GM11168 (cell line): ENCODE measurements at regions not wholly inside any gene's neighbourhood (a gene's known extent, or its start where the extent isn't known, plus 50 kb on each side); places are given as distances from the start of the nearest gene placed in this dataset.

Experiments used
- in situ Hi-C: fragments of 300-500 bp; cut with MboI; formaldehyde crosslinking; loops from one replicate; pipeline ENCODE4 v1.12.0; 2022; ENCODE audit warnings: low sequenced_read_pairs; ENCODE audit not compliant: unreplicated experiment

GRCh38 chr13:50699874-50700663 is 143.4 kb downstream of the DLEU7 start:
- in situ Hi-C loops, result no loop called here

GRCh38 chr13:50700664-50701305 is 142.7 kb downstream of the DLEU7 start:
- in situ Hi-C loops, result no loop called here

GRCh38 chr13:50701469-50701868 is 142.0 kb downstream of the DLEU7 start:
- in situ Hi-C loops, result no loop called here

- in situ Hi-C loops, result no loop called here
Measured at GRCh38 chr13:50706505-50706904, 137.0 kb downstream of the DLEU7 start.

- in situ Hi-C loops, result no loop called here
Measured at GRCh38 chr13:50707628-50708027, 135.9 kb downstream of the DLEU7 start.

GRCh38 chr13:50708461-50708860 is 135.0 kb downstream of the DLEU7 start:
- in situ Hi-C loops, result no loop called here

GRCh38 chr13:50709058-50709457 is 134.4 kb downstream of the DLEU7 start:
- in situ Hi-C loops, result no loop called here

- in situ Hi-C loops, result no loop called here
Measured at GRCh38 chr13:50711131-50711815, 132.2 kb downstream of the DLEU7 start.

GRCh38 chr13:50711996-50712395 is 131.5 kb downstream of the DLEU7 start:
- in situ Hi-C loops, result no loop called here

GRCh38 chr13:50712456-50712855 is 131.0 kb downstream of the DLEU7 start:
- in situ Hi-C loops, result no loop called here

GRCh38 chr13:50712881-50713280 is 130.6 kb downstream of the DLEU7 start:
- in situ Hi-C loops, result no loop called here

- in situ Hi-C loops, result no loop called here
Measured at GRCh38 chr13:50713523-50714248, 129.8 kb downstream of the DLEU7 start.

- in situ Hi-C loops, result no loop called here
Measured at GRCh38 chr13:50714891-50715290, 128.6 kb downstream of the DLEU7 start.

GRCh38 chr13:50715402-50716146 is 127.9 kb downstream of the DLEU7 start:
- in situ Hi-C loops, result no loop called here

- in situ Hi-C loops, result no loop called here
Measured at GRCh38 chr13:50720861-50721671, 122.4 kb downstream of the DLEU7 start.

- in situ Hi-C loops, result no loop called here
Measured at GRCh38 chr13:50721672-50721992, 121.9 kb downstream of the DLEU7 start.

- in situ Hi-C loops, result no loop called here
Measured at GRCh38 chr13:50722440-50723125, 120.9 kb downstream of the DLEU7 start.

- in situ Hi-C loops, result no loop called here
Measured at GRCh38 chr13:50724438-50724837, 119.1 kb downstream of the DLEU7 start.

GRCh38 chr13:50724913-50725312 is 118.6 kb downstream of the DLEU7 start:
- in situ Hi-C loops, result no loop called here
